ENCODE measurements at regions not wholly inside any gene's neighbourhood (a gene's known extent, or its start where the extent isn't known, plus 50 kb on each side); places are given as distances from the start of the nearest gene placed in this dataset.
"Not testable (repeated sequence)": the region's sequence is repeated elsewhere in the genome, so short reads cannot be mapped to it uniquely, and the experiment has no call there.

DNA sequence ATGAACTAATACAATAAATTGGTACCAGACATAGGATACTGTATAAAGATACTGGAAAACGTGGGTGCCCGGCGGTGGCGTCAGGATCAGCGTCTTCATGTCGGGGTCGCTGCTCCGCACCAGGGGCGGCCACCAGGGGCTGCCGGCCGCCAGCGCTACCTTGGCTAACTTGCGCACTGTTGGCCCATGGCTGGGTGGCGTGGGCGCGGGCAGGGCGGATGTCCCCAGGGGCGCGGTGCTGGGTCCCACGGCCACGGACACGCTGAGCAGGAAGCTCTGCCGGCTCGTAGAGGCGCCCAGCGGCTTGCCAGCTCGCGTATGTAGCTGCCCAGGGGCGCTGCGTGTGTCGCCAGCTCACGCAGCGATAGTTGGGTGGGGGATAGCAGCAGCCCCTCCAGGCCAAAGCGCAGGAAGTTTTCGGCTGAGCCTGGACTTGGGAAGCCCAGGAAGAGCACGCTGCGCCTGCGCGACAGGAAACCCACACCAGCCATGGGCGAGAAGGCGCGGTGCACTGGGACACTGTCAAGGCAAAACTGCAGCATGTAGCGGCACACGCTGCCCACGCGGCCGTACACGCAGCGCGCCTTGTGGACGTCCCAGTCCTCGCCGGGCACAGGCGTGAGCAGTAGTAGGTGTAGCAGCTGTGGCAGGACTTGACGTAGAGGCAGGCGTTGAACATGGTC is 299.9 kb downstream of the CCDC74A start:
- TF ChIP-seq MEF2B (IDR thresholded peaks at IDR 0.05; ENCODE audit: partially characterized antibody, poor library complexity, severe bottlenecking): no peak
- no peaks in the 10 kb centered on the region; the same call in 2 of the 3 replicates for H3K9me3 ChIP-seq (replicated peaks; ENCODE audit: control insufficient read depth, insufficient read depth, low read length)
- RAD21 ChIA-PET (ENCODE audit: unreplicated experiment): no interaction called here
- CTCF ChIA-PET: no interaction called here
- intact Hi-C loops (cut with micrococcal nuclease; ENCODE audit: unreplicated experiment) (no loop called here), in situ Hi-C loops (cut with MboI) (no loop called here)
- H3K36me3 ChIP-seq (ENCODE audit: control insufficient read depth in 2 of 2, insufficient read depth in 2 of 2, low read length in 1 of 2): no peaks in the 10 kb centered on the region
- no peaks in the 10 kb centered on the region for H3K4me1 ChIP-seq (ENCODE audit: control insufficient read depth, insufficient read depth, low read length)
- no peaks in the 10 kb centered on the region for H3K79me2 ChIP-seq (ENCODE audit: control insufficient read depth, insufficient read depth, low read length)
- no peak for FAIRE-seq
- H3K27me3 ChIP-seq (replicated peaks in 1 of 2; ENCODE audit: control insufficient read depth in 2 of 2, insufficient read depth in 2 of 2, low read length in 1 of 2): no peaks in the 10 kb centered on the region
- SMC1A ChIA-PET (ENCODE audit: uncharacterized antibody, unreplicated experiment): no interaction called here
- no peak overlapping the region for H3K4me2 ChIP-seq (ENCODE audit: control insufficient read depth, insufficient read depth)
- 86% methylated on average over 51 of the region's 56 CpGs for WGBS (ENCODE audit: insufficient coverage, insufficient replicate concordance, low lambda C conversion rate, missing lambda C conversion rate)
- no peak overlapping the region for H3K4me3 ChIP-seq
- H2AFZ ChIP-seq (ENCODE audit: control insufficient read depth, low read depth, low read length): no peak overlapping the region
- H4K20me1 ChIP-seq (ENCODE audit: control insufficient read depth, insufficient read depth): no peaks in the 10 kb centered on the region
- DNase-seq (ENCODE audit: low read depth, low spot score): no peak
- no peak for ATAC-seq
- no peak overlapping the region for H3K27ac ChIP-seq (ENCODE audit: control insufficient read depth, insufficient read depth)
- no TSS peak for BruUV-seq (replicated peaks)
- H3K9ac ChIP-seq (ENCODE audit: control insufficient read depth, insufficient read depth, low read length): no peak overlapping the region
- POLR2A ChIA-PET: no interaction called here

DNA sequence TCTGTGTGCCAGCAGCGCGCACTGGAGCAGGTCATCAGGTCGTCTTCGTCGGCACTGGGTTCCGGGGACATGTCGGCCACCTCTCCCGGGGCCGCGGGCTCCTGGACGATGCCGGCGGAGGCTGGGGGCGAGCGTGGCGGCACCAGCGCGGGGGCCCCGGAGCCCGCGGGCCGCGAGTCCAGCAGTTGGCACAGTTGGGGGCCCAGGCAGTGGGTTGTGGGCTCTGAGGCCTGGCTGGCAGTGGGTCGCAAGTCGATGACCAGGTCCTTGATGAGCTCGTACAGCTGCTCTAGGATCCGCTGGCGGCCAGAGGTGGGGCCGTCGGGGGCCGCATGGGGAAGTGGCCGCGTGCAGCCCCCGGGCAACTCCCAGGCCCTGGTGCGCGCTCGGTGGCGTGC is 300.5 kb downstream of the CCDC74A start:
- ChIA-PET RAD21 (ENCODE audit: unreplicated experiment) (no interaction called here), POLR2A (no interaction called here), CTCF (no interaction called here), SMC1A (ENCODE audit: uncharacterized antibody, unreplicated experiment) (no interaction called here)
- in situ Hi-C loops (cut with MboI): no loop called here
- no peak overlapping the region for H3K27ac ChIP-seq (ENCODE audit: control insufficient read depth, insufficient read depth)
- BruUV-seq (replicated peaks): no TSS peak
- H3K9me3 ChIP-seq (replicated peaks; ENCODE audit: control insufficient read depth, insufficient read depth, low read length): no peaks in the 10 kb centered on the region; the same call in 2 of the 3 replicates
- H3K4me2 ChIP-seq (ENCODE audit: control insufficient read depth, insufficient read depth): no peak overlapping the region
- intact Hi-C loops (cut with micrococcal nuclease; ENCODE audit: unreplicated experiment): no loop called here
- H3K4me3 ChIP-seq: no peak overlapping the region
- DNase-seq (ENCODE audit: low read depth, low spot score) (no peak), FAIRE-seq (no peak), ATAC-seq (no peak)
- H4K20me1 ChIP-seq (ENCODE audit: control insufficient read depth, insufficient read depth): no peaks in the 10 kb centered on the region
- no peaks in the 10 kb centered on the region for H3K4me1 ChIP-seq (ENCODE audit: control insufficient read depth, insufficient read depth, low read length)
- H3K79me2 ChIP-seq (ENCODE audit: control insufficient read depth, insufficient read depth, low read length): no peaks in the 10 kb centered on the region
- H3K9ac ChIP-seq (ENCODE audit: control insufficient read depth, insufficient read depth, low read length): no peak overlapping the region
- H3K36me3 ChIP-seq (ENCODE audit: control insufficient read depth in 2 of 2, insufficient read depth in 2 of 2, low read length in 1 of 2): no peaks in the 10 kb centered on the region
- WGBS (ENCODE audit: insufficient coverage, insufficient replicate concordance, low lambda C conversion rate, missing lambda C conversion rate): 70% methylated on average over 2 of the region's 38 CpGs
- no peak for TF ChIP-seq EP300 (IDR thresholded peaks at IDR 0.05; ENCODE audit: borderline replicate concordance in 1 of 2, control insufficient read depth in 1 of 2, low read depth in 2 of 2, low read length in 2 of 2)
- no peak overlapping the region for H2AFZ ChIP-seq (ENCODE audit: control insufficient read depth, low read depth, low read length)
- H3K27me3 ChIP-seq (replicated peaks in 1 of 2; ENCODE audit: control insufficient read depth in 2 of 2, insufficient read depth in 2 of 2, low read length in 1 of 2): no peaks in the 10 kb centered on the region

DNA sequence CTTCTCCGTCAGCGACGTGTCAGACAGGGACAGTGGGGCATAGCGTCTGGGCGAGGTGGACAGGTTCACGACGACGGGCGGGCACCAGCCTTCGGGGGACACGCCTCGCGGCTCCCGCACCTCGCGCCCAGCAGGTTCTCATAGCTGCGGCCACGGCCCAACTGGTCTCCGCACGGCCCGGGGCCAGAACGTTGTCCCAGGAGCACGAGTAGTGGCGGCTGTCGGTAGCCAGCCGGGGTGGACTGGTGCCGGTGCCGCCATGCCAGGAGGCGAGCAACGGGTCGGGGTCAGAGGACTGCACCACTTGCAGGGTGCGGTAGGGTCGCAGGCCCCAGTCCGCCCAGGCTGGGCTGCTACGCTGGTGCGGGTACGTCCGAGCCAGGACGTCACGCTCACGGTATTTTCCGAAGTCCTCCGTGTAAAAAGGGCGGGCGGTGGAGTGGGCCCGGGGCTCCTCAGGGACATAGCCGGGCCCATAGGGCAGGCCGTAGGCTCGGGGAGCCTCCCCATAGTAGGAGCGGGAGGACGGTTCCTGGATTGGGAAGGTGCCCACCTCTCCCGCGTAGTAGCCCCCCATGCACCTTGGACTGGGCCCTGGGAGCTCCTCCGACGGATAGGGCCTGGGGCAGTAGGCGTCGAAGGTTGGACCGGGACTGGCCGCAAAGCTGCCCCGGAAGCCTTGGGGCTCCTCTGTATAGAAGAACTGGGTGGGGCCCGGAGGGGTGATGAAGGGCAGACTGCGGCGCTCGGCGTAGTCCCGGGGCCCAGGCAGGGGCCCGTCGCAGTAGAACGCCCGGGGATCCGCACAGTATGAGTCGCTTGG is 301.2 kb downstream of the CCDC74A start:
- RAD21 ChIA-PET (ENCODE audit: unreplicated experiment); CTCF ChIA-PET; DNase-seq (ENCODE audit: low read depth, low spot score); H3K36me3 ChIP-seq (ENCODE audit: control insufficient read depth in 2 of 2, insufficient read depth in 2 of 2, low read length in 1 of 2); H3K79me2 ChIP-seq (ENCODE audit: control insufficient read depth, insufficient read depth, low read length); POLR2A ChIA-PET; H3K27ac ChIP-seq (ENCODE audit: control insufficient read depth, insufficient read depth); H3K4me1 ChIP-seq (ENCODE audit: control insufficient read depth, insufficient read depth, low read length); in situ Hi-C loops (cut with MboI); H3K27me3 ChIP-seq (replicated peaks in 1 of 2; ENCODE audit: control insufficient read depth in 2 of 2, insufficient read depth in 2 of 2, low read length in 1 of 2); SMC1A ChIA-PET (ENCODE audit: uncharacterized antibody, unreplicated experiment); H2AFZ ChIP-seq (ENCODE audit: control insufficient read depth, low read depth, low read length); H3K4me2 ChIP-seq (ENCODE audit: control insufficient read depth, insufficient read depth); H3K4me3 ChIP-seq; intact Hi-C loops (cut with micrococcal nuclease; ENCODE audit: unreplicated experiment); H4K20me1 ChIP-seq (ENCODE audit: control insufficient read depth, insufficient read depth); H3K9me3 ChIP-seq (replicated peaks; ENCODE audit: control insufficient read depth, insufficient read depth, low read length); BruUV-seq (replicated peaks); ATAC-seq; FAIRE-seq; H3K9ac ChIP-seq (ENCODE audit: control insufficient read depth, insufficient read depth, low read length): not testable (repeated sequence)
- 90% methylated on average over 42 of the region's 72 CpGs for WGBS (ENCODE audit: insufficient coverage, insufficient replicate concordance, low lambda C conversion rate, missing lambda C conversion rate)
